MM.1S (cell line): ENCODE measurements at regions not wholly inside any gene's neighbourhood (a gene's known extent, or its start where the extent isn't known, plus 50 kb on each side); places are given as distances from the start of the nearest gene placed in this dataset.

ENCODE experiments used
- EZH2 ChIP-seq: fragments of 300-600 bp; sonication (generic); optimal IDR thresholded peaks from 2 replicates; pipeline ENCODE3; 2017; ENCODE audit warnings: low read depth, mild to moderate bottlenecking, antibody characterized with exemption, low read length, mixed read lengths
- EZH2phosphoT487 ChIP-seq: fragments of 300-600 bp; sonication (generic); IDR thresholded peaks from 2 replicates; pipeline ENCODE4 v1.6.1; 2018; ENCODE audit warnings: antibody characterized with exemption, low read length
- TF ChIP-seq, protein P1 (sequence below): fragments of 300-600 bp; sonication (generic); IDR thresholded peaks from 2 replicates; pipeline ENCODE4 v1.5.1; 2016; ENCODE audit warnings: antibody characterized with exemption, low read length, mixed read lengths

DNA sequence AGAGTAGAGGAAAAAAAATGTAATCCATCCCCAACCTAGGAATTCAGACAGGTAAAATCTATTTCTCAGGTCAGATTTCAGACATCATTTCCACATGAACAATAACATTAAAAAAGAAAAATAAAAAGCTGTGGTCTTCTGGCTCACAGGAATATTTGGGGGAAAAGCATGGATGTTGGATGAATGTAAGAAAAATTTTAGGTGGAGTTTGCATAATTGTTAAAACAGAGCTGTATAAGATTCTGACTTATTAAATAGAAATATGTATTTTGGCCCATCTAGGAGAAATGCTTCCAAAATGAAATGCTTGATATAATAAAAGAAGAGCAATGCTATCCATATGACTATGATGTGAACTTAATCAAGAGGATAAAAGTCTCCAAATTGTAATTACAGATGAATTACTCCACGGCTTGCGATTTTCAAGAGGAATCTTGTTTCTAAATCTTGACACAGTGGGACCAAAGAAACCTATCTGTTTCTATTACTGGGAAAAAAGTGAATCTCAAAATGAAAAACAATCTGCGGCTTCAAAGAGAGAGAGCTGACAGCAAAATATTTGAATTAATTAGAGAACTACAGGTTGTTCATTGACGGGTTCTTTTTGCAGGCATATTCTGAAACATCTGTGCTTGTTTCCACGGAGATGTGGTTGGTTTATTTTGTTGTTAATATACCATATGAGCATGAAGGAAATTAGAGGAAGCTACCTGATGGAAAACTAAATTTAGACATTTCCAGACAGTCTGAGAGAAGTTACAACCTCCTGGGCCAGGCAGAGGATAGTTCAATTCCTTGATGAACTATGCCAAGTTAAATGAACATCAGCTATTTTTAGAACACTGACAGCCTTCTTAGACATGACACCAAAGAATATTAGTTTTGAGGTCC is 468.7 kb downstream of the PID1 start:
- TF ChIP-seq, protein P1, sequence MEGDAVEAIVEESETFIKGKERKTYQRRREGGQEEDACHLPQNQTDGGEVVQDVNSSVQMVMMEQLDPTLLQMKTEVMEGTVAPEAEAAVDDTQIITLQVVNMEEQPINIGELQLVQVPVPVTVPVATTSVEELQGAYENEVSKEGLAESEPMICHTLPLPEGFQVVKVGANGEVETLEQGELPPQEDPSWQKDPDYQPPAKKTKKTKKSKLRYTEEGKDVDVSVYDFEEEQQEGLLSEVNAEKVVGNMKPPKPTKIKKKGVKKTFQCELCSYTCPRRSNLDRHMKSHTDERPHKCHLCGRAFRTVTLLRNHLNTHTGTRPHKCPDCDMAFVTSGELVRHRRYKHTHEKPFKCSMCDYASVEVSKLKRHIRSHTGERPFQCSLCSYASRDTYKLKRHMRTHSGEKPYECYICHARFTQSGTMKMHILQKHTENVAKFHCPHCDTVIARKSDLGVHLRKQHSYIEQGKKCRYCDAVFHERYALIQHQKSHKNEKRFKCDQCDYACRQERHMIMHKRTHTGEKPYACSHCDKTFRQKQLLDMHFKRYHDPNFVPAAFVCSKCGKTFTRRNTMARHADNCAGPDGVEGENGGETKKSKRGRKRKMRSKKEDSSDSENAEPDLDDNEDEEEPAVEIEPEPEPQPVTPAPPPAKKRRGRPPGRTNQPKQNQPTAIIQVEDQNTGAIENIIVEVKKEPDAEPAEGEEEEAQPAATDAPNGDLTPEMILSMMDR: no peak
- no peak for TF ChIP-seq EZH2
- no peak for TF ChIP-seq EZH2phosphoT487
